HG02840 (cell line): ENCODE measurements at regions not wholly inside any gene's neighbourhood (a gene's known extent, or its start where the extent isn't known, plus 50 kb on each side); places are given as distances from the start of the nearest gene placed in this dataset.

Source experiments
- ATAC-seq: cut with Tn5 transposase; IDR thresholded peaks from one replicate; pipeline ENCODE4 v1.9.1; 2021; ENCODE audit warnings: mild to moderate bottlenecking, moderate library complexity, moderate number of reproducible peaks; ENCODE audit not compliant: unreplicated experiment, low FRiP score

- ATAC-seq, result no peak
Measured at GRCh38 chr6:14716499-14717146, 529.2 kb upstream of the JARID2 start.

- ATAC-seq, result no peak
Measured at GRCh38 chr6:14717307-14717706, 528.6 kb upstream of the JARID2 start.

- ATAC-seq, result no peak
Measured at GRCh38 chr6:14718861-14719260, 527.0 kb upstream of the JARID2 start.

DNA sequence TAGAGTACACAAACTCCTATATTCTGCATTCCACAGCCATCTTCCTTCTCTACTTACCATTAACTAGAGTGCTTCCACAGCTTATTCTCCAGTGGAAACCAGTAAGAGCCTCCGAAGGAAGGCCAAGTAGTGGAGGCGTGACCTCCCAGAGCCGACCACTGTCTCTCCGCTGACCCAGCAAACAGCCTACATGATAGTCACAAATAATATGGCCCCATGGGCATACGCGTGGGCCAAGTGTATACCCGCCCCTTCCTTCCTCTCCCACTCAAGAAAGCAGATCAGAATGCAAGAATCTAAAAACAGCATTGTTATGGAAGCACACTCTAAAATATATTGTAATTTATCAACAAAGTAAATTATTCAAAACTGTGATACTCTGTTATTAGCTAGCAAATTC is 526.6 kb upstream of the JARID2 start:
- ATAC-seq, result no peak

DNA sequence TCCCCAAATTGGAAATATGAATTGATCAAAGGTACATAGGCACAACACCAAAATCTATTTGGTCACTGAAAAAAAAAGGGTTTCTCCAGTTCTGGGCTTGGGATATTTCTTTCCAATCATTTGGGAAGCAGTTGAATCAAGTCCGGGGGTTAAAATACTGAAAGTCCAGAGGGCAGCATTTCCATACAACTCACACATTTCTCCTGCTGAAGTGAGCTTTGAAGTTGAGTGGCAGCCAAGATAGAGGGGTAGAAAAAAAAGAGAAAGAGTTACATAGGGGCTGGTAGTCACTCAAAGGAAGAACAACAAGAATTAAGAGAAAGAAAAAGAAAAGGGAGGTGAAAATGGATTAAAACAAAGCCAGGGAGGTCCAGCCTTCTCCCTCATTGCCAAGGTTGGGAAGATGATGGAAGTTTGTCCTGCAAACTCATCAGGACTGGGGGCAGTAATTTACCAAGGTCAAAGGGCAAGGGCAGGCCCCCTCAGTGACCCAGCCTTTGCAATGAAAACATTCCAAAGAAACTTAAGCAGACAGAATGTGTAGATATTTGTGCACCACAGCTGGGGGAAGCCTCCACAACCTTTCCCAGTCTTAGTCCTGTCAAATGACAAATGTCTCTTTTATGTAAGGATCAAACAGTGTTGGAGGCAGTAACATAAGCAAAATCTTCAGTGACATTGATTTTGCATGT is 525.3 kb upstream of the JARID2 start:
- ATAC-seq, result no peak

DNA sequence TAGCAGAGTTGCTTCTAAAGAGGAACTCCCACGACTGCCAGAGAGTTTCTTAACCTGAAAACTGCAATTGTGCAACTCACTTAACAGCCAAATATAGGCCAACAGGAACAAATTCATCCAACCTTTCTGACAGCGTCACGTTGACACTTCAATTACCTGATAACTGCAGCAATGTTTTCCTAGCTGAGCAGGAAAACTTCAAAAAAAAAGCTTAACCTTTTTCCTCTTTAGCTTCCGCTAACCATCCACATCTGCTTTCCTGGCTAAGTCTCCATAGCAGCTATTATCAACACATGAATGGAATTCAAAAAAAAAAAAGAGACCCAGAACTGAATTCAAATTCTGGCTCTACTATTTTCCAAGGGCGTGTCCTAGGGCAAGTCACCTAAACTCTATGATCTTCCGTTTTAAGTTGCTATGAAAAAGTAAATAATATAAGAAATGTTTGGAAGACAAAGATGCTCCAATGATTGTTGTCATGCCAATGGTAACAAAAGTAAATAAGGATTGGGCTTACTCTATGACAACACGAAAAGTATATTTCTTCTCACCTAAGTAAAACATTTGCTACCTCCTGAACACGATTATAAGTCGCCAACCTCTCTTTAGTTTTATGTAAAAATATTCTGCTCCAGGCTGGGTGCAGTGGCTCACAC is 524.6 kb upstream of the JARID2 start:
- ATAC-seq, result no peak

DNA sequence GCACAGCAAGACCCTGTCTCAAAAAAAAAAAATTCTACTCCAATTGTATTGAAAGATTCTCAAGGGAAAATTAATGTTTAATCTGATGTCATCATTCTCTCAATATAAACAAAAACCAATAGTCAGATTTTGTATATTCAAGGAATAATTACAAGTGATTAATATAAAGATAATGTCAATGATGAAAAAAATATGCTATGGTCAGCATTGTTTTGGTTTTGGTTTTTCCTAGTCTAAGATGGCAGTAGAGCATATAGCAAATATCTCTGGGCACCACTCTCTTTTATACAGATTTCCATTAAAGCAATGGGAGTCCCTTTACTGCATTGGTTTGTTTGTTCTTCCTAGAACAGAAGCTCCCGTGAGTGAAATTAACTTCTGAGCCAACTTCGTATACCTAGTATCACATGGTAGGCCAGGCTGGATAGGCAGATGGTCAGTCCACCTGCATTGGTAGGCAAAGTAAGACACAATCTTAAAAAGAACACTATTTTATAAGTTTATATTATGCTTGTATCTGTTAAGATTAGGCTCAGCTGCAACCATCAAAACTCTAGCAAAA is 523.8 kb upstream of the JARID2 start:
- ATAC-seq, result no peak

DNA sequence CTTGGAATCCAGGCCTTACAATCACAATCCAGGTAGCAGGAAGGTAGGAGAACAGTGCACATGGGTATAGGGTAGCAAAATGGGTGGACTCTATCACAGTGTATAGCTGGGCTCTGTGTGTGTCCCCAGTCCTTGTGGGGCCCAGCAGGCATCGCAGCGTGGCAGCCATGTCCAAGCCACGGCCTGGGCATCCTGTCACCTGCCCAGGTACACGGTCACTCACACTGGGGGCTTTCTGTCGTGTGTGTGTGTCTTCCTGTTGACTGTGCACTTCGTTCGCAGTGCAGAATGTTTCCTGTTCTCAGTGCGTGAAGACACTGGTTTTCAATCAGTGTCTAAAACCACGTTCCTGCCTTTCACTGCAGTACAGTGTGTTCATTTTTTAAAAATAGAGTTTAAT is 523.2 kb upstream of the JARID2 start:
- ATAC-seq, result no peak

GRCh38 chr6:14723535-14724086 is 522.3 kb upstream of the JARID2 start:
- ATAC-seq, result no peak

DNA sequence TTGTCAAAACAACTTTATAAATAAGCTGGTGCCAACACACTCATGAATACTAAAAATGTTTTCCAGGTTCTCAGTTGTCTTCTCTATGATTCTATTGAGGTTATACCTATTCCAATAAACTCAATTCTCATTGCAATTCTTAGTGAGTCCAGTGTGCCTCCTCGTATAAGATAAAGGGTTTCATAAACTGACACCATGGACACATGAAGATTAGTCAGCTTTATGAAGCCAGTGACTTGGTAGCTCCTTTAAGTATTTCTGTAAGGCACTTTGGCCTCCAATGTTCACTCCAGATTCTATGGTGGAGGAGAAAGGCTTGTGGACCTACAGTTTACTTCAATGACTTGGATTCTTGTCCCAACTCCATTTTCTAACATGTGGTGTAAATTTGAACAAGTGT is 521.3 kb upstream of the JARID2 start:
- no peak for ATAC-seq

DNA sequence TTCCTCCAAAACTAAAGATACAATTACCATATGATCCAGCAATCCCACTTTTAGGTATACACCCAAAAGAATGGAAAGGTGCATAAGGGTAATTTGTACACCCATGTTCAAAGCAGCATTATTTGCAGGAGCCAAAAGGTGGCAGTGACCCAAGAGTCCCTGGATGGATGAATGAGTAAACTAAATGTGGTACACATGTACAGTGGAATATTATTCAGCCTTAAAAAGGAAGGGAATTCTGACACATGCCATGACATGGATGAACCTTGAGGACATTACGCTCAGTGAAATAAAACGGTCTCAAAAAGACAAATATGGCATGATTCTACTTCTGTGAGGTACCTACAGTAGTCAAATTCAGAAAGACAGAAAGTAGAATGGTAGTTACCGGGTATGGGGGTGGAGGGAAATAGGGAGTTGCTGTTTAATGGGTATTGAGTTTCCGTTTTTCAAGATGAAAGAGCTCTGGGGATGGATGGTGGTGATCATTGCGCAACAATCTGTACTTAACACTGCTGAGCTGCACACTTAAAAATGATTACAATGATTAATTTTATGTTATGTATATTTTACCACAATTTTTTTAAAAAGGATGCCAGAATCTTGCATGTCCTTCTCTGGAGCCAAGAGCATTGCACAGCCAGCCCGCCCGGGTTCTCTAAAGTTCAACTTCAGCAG is 518.9 kb upstream of the JARID2 start:
- ATAC-seq, result no peak

DNA sequence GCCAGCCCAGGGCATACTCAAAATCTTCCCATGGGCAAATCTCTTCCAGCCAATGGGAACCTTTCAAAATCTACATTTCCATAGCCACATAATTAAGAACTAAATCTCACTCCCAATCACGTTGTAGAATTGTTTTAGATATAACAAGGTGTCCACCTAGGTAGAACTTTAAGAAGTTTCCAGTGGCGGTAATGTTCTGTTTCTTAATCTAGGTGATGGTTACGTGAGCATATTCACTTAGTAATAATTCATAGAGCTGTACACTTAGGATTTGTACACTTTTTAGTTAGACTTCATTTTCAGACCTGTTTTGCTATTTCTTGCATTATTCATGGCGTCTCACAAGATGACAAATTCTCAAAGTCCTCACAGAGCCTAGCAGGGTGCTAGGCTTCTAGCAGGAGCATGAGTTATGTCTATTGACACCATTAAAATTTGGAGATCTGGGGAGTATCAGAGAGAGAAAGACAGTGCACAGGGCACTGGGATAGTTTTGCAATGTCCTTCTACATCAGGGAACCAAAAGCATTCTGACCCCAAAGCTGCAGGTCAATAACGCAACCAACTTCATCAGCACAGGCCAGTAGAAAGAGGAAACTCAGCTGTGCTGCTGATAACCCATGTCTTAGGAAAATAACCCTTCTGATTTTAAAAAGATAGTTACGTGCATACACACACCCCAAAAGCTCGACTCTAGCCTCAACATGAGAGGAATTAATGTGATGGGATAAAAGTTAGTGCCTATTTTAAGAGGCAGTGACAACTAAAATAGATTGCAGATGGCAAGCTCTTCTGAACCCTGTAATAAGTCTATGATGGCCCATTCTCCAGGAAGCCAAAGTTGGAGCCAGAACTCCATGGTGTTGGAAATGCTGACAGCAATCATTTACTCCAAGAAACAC is 518.1 kb upstream of the JARID2 start:
- ATAC-seq, result no peak

GRCh38 chr6:14728396-14729024 is 517.4 kb upstream of the JARID2 start:
- ATAC-seq, result no peak

- no peak for ATAC-seq
Measured at GRCh38 chr6:14729129-14729871, 516.6 kb upstream of the JARID2 start.

DNA sequence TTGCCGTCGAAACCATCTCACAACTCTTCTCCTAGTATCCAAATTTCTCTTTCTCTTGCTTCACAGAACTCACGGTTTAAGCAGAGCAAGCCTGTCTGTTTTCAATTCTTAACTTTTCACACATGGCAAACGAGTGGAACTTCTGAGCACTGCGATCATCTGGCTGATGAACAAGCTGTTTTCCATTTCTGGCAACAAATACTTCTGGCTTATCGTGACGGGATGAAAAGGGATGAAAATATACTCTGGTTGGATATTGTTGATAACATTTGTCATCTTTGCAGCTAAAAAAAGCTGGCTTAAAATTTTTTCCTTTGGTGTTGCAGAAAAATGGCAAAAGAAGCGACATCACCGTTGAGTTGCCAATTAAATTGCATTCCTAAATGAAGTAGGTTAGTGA is 515.2 kb upstream of the JARID2 start:
- no peak for ATAC-seq

DNA sequence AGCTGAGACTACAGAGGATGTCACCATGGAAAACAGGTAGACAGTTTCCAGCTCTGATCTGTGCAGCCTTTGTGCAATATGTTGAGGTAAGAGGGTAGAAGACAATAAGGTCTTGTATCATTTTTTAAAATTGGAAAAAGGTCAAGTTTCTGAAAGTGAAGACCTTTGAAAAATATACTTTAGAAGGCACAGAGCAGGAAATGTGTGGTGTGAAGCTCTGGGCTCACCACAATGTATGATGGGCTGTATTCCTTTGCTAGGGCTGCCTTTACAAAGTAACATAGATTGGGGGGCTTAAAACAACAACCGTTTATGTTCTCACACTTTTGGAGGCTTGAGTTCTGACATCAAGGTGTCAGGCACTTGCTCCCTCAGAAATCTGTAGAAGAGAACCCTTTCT is 514.3 kb upstream of the JARID2 start:
- no peak for ATAC-seq

- no peak for ATAC-seq
Measured at GRCh38 chr6:14732226-14732843, 513.5 kb upstream of the JARID2 start.
